ENCODE measurements at regions not wholly inside any gene's neighbourhood (a gene's known extent, or its start where the extent isn't known, plus 50 kb on each side); places are given as distances from the start of the nearest gene placed in this dataset.
A peak's percentile ranks its signal among the peaks of the same experiment; 100 is the strongest.
"Not testable (repeated sequence)": the region's sequence is repeated elsewhere in the genome, so short reads cannot be mapped to it uniquely, and the experiment has no call there.

GRCh38 chr4:112023402-112023950, 121.8 kb upstream of the FAM241A start:
- no peak for DNase-seq (ENCODE audit: low read depth in 4 of 4, low spot score in 2 of 4)

DNA sequence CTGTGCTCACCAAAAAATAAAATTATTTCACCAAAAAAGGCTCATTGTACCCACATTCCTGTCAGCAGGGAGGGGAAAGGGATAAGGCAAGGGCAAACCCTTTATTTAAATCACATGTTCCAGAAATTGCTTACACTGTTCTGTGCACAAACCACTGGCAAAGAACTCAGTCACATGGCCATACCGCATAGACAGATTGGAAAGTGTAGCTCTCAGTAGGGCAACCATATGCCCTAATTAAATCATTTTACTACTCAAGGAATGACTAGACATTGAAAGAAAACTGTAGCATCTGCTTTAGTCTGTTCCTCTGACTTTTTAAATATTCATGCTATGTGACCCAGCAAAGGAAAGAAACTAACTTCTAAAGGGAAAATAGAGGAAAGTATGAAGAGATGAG, 119.2 kb upstream of the FAM241A start:
- DNase-seq (ENCODE audit: low read depth in 4 of 4, low spot score in 2 of 4): no peak

- DNase-seq (ENCODE audit: low read depth in 4 of 4, low spot score in 2 of 4): peak in 2 of 4 donors; percentile 3 to 7
These were observed 115.5 kb upstream of the FAM241A start for GRCh38 chr4:112029771-112030171.

DNA sequence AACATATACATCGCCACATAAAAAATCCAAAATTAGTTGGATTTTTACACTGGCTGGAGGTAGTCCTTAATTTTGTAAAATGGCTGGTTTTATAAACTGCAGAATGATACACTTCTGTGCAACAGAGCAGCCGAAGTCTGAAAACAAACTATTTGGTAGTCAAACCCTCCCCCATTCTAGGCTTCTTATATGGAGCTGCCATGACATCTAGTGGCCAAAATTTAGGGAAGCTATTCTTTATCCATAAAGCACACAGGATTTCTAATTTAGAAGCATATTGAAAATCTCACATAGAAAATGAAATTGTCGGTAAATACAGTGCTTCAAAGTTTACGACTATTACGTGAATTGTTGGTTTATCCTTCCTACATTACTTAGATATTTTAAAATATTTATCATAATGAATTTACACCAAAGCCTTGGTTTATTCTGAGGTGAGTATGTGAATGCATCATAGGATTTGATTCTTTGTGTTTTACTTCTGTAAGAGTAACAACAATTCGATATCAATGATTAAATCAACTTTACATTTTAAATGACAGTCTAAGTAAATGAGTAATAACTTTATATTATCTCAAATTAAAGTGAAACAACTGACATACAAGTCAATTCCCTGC, 113.4 kb upstream of the FAM241A start:
- DNase-seq (ENCODE audit: low read depth in 4 of 4, low spot score in 2 of 4): peak in 3 of 4 donors; percentile 11 to 41 (median 29)

DNA sequence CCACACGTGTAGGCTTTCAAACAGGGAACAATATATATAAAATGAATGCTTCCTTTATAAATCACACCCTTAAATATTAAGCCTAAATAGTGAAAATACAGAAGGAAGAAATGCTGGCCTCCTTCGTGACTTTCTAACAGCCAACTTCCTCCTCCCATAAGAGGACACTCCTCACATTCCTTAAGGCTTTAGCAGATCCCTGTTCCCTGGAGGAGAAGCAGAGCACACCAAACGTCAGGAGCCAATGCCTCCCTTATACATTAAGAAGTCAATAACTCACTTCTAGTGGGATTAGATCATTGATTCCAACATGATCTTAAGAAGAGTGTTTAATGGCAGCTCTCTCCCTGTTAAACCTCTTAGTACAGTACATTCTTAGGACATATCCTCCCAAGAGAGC, 108.4 kb upstream of the FAM241A start:
- DNase-seq (ENCODE audit: low read depth in 4 of 4, low spot score in 2 of 4): no peak

DNA sequence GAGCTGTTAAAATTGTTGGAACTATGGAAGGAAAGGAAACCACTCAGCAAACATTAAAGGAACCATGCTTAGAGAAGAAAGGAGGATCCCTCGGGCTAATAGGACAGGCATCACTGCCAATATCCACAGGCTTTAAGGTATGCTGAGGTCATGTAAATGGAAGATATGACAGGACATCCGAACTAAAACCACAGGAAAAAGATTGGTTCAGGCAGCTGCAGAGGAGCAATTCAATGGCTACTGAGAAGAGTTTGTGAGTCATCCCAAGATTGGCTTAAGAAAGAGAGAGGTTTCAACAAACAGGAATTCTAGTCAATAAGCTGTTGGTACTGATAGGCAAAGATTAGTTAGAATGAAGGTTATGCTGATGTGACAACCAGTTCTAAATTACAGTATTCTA, 106.4 kb upstream of the FAM241A start:
- DNase-seq (ENCODE audit: low read depth in 4 of 4, low spot score in 2 of 4): no peak

DNA sequence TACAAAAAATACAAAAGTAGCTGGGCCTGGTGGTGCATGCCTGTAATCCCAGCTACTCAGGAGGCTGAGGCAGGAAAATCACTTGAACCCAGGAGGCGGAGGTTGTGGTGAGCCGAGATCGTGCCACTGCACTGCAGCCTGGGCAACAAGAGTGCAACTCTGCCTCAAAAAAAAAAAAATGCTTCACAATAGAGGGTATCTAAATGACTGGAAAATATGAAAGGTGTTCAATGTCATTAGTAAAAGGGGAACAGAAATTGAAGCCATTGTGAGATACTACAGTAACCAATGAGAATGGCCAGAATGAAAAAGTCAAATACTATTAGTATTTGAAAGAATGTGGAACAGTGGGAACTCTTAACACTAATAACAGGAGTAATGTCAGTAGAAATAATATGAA, 96.1 kb upstream of the FAM241A start:
- DNase-seq (ENCODE audit: low read depth in 4 of 4, low spot score in 2 of 4): not testable (repeated sequence)

DNA sequence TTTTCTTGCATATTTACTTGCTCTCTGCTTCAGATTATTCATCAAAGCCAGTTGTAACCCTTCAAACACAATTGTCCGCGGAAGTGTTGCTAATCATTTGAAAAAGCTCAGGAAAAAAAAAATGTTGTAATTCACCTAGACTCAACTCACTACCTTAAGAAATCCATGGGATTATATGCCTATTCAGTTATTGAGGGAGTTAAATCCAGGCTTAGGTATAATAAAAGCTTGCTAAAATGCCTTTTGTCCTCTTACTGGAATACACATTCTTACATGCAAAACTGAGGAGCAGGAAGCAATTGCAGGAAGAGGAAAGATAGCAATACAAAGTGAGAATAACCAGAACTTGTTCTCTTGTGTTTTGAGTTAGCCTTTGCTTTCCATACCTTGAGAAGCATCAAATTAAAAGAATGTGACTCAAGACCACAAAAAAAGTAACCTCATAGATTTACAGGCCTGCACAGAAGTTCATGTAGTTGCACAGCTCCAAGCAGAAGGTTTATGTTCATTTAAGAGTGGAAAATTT, 91.4 kb upstream of the FAM241A start:
- no peak for DNase-seq (ENCODE audit: low read depth in 4 of 4, low spot score in 2 of 4)

DNA sequence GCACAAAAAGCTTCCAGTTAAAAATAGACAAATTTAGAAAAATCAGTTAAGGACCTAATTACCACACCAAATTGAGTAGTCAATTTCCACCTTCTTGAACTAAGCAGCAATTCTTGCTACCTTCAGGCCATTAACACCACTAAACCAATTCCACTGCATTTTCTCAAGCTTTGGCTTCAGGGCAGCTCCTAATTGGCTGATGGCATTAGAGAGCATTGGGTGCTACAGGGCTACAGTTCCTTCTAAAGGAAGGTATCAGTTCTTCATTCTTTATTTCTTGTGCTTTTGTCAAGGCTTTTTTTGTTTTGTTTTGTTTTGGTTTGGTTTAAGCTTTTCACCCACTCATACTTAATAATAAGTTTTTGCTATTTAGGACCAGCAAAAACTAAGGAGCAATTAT, 90.2 kb upstream of the FAM241A start:
- DNase-seq (ENCODE audit: low read depth in 4 of 4, low spot score in 2 of 4): no peak

DNA sequence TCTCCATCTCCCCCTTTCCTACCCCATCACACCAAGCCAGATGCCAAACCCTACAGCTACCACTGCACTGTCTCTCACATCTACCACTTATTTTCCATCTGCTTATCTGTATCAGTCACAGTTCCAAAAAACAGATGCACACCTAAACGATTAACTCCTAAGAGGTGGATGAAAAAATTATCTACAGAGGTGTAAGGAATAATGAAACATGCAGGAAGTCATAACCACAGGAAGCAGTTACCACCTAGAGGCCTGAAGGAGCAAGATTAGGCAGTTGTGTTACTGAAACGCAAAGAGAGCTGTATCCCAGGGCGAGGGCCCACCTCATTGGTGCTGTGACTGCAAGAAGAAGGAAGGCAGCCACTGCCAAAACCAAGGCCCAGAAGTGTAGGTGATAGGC, 87.8 kb upstream of the FAM241A start:
- no peak for DNase-seq (ENCODE audit: low read depth in 4 of 4, low spot score in 2 of 4)

DNA sequence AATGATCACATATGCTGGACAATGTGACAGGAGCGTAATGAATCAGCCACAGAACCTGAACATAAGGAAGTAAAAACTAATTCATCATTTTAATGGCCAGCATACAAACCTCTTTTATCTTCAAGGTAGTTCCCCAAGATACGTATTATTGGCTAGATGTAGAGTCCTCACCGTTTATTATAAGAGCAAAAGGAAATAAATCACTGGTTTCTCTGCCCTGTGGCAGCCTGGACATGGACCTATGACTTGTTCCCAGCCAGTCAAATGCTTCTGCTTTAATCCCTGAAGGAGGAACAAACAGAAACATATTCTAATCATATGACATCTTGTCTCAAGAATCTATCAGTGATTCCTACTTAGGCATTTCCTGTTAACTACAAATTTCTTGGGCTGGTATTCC, 86.8 kb upstream of the FAM241A start:
- no peak for DNase-seq (ENCODE audit: low read depth in 4 of 4, low spot score in 2 of 4)

GRCh38 chr4:112060212-112060611, 85.0 kb upstream of the FAM241A start:
- DNase-seq (ENCODE audit: low read depth in 4 of 4, low spot score in 2 of 4): no peak

- no peak for DNase-seq (ENCODE audit: low read depth in 4 of 4, low spot score in 2 of 4)
These were observed 83.9 kb upstream of the FAM241A start for GRCh38 chr4:112061207-112061817.

- no peak for DNase-seq (ENCODE audit: low read depth in 4 of 4, low spot score in 2 of 4)
These were observed 82.0 kb upstream of the FAM241A start for GRCh38 chr4:112063260-112063659.

DNA sequence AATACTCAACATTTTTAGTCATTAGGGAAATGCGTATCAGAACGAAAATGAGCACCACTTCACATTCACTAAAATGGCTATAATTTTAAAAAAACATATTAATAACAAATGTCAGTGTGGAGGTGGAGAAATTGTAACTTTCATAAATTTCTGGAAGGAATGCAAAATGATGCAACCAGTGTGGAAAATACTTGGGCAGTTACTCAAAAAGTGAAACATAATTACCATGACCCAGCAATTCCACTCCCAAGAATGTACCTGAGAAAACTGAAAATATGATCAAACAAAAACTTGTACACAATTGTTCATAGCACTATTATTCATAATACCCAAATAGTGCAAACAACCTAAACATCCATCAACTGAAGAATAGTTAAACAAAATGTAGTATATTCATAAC, 76.1 kb upstream of the FAM241A start:
- DNase-seq (ENCODE audit: low read depth in 4 of 4, low spot score in 2 of 4): no peak

- no peak for DNase-seq (ENCODE audit: low read depth in 4 of 4, low spot score in 2 of 4)
These were observed 72.1 kb upstream of the FAM241A start for GRCh38 chr4:112073181-112073580.

DNA sequence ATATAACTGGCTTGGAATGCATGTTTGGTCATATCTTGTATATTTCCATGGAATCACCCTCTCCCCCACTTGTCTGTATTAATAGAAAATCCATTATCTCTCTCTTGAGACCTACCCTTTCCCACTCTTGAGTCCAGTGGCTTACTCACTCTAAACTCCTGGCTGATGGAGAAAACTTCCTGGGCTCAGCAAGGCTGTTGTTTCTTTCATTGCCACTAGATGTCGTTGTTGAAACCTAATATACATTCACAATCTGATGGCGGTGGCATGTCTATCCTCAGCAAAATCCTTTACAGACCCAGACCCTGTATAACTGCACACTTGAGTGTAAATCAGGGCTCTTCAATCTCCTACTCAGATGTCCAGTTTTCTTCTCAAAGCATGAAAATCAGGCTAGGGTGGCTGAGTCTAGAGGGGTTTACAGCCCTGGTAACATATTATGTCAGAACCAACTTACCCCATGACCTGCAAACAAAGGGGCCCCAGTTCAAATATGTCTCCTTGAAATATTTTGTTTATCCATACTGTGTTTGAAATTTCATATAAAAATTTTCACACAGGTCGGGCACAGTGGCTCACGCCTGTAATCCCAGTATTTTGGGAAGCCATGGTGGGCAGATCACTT, 70.0 kb upstream of the FAM241A start:
- DNase-seq (ENCODE audit: low read depth in 4 of 4, low spot score in 2 of 4): peak in 1 of 4 donors; percentile 28

DNA sequence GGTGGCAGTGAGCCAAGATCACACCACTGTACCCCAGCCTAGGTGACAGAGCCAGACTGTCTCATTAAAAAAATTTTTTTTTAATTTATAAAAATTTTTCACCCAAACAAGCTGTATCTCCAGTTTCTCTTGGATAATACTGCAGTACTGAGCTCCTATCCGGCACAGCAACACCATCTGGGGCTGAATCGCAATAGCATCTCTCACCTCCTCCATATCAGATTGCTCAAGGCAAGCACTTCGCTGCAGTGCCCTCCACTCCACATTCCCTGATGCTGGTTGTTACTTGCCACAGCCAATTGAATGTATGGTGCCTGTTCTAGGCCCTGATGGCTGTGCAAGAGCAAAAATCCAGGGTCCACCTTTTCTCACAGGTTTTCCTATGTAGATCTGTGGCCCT, 69.3 kb upstream of the FAM241A start:
- no peak for DNase-seq (ENCODE audit: low read depth in 4 of 4, low spot score in 2 of 4)

DNA sequence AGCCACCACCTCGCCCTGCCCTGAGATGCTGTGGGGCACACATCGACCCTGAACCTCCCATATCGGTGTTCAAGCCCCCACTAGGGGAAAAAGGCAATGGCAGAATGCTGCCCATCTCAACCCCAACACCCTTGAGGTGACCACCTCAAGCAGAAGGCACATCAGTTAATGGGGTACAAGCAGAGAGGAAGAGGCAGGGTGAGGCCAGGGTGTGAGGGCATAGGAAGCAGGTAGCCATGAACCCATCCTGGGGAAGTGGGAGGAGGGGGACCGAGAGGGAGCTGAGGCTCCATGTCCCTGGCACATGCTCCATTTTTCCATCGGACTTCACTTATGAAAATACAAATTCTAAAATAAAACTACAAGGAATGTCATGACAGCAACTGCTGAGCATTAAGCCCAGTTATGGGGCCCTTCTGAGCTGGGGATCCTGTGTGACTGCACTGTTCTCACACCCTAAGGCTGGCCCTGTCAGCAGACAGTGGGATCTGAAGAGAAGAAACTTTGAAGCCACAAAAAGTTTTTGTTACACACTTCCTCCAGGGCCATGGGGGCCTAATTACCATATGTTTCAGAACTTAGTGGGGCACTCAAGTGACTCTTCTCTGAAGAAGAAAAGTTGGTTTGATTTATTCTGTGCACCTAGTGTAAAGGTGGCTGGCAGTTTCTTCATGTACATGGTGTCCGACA, 68.2 kb upstream of the FAM241A start:
- DNase-seq (ENCODE audit: low read depth in 4 of 4, low spot score in 2 of 4): no peak

DNA sequence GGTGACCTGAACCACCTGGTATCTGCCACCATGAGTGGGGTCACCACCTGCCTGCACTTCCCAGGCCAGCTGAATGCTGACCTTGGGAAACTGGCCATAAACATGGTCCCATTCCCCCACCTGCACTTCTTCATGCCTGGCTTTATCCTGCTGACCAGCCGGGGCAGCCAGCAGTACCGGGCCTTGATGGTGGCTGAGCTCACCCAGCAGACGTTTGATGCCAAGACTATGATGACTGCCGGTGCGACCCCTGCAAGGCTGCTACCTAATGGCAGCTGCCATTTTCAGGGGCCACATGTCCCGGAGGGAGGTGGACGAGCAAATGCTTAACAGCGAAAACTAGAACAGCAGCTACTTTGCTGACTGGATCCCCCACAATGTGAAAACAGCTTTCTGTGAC, 67.5 kb upstream of the FAM241A start:
- no peak for DNase-seq (ENCODE audit: low read depth in 4 of 4, low spot score in 2 of 4)

DNA sequence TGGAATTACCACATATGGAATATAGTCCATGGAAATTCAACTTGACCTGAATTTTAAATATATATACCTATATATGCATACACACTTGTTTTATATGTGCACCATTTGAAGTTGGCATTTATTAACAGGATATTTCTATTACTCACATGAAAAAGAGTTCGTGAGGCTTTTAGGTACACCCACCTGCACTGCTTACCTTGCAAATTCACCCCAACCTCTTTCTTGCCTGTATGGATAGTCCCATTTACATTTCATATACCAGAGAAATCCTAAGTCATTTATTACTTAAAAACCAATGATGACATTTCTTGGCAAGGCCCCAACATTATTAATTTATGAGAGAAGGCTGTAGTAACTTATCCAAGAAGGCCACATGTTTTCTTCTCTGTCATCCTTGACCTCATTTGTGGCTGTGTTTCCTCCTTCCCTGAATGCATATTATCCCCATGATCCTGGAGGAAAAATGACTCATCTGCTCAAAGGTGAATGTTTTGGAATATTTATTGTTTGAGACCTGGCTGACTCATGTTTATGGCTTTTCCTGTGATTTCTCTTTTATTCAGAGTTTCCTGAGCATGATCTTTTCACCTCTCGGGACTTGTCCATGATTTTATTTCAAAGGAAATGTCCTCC, 62.2 kb upstream of the FAM241A start:
- DNase-seq (ENCODE audit: low read depth in 4 of 4, low spot score in 2 of 4): no peak

Measured in left renal cortex interstitium (tissue), 4 donors.